GM23338 (cell line): ENCODE measurements at regions not wholly inside any gene's neighbourhood (a gene's known extent, or its start where the extent isn't known, plus 50 kb on each side); places are given as distances from the start of the nearest gene placed in this dataset.

Source experiments
- ATAC-seq: fragments of 200-7000 bp; cut with Tn5 transposase; 3 replicates; pipeline ENCODE4 v1.9.1; 2020
- DNase-seq: peaks from one replicate; pipeline ENCODE4 v3.0.0-alpha.2; 2015; ENCODE audit warnings: low spot score
- H2AFZ ChIP-seq: fragments of 200-600 bp; sonication (generic); 2 replicates; pipeline ENCODE4 v1.8.0; 2016; ENCODE audit warnings: antibody characterized with exemption, mild to moderate bottlenecking, moderate library complexity
- H3F3A ChIP-seq: fragments of 200-600 bp; sonication (generic); replicated peaks from 2 replicates; pipeline ENCODE4 v1.8.0; 2017; ENCODE audit warnings: antibody characterized with exemption, mixed run types, low read depth
- H3K27ac ChIP-seq: fragments of 200-600 bp; sonication (generic); 2 replicates; pipeline ENCODE4 v1.6.1; 2016; ENCODE audit warnings: low read depth
- H3K27me3 ChIP-seq: fragments of 200-600 bp; sonication (generic); 2 replicates; pipeline ENCODE4 v1.8.0; 2016; ENCODE audit warnings: mild to moderate bottlenecking, mixed run types, moderate library complexity; ENCODE audit not compliant: insufficient read depth
- H3K36me3 ChIP-seq: fragments of 200-600 bp; sonication (generic); 2 replicates; pipeline ENCODE4 v1.8.0; 2016; ENCODE audit warnings: mild to moderate bottlenecking; ENCODE audit not compliant: insufficient read depth
- H3K4me1 ChIP-seq: fragments of 200-600 bp; sonication (generic); 2 replicates; pipeline ENCODE4 v1.8.0; 2016; ENCODE audit warnings: mild to moderate bottlenecking, moderate library complexity; ENCODE audit not compliant: insufficient read depth
- H3K4me2 ChIP-seq: fragments of 200-600 bp; sonication (generic); 2 replicates; pipeline ENCODE4 v1.7.1; 2017; ENCODE audit warnings: mixed run types
- H3K4me3 ChIP-seq: fragments of 200-600 bp; sonication (generic); 2 replicates; pipeline ENCODE4 v1.6.1; 2016; ENCODE audit warnings: mixed run types
- H3K79me2 ChIP-seq: fragments of 200-600 bp; sonication (generic); replicated peaks from 2 replicates; pipeline ENCODE4 v1.8.0; 2017; ENCODE audit warnings: mild to moderate bottlenecking; ENCODE audit not compliant: insufficient read depth
- H3K9me2 ChIP-seq: fragments of 200-600 bp; sonication (generic); 2 replicates; pipeline ENCODE4 v1.8.0; 2017; ENCODE audit not compliant: insufficient read depth
- H4K20me1 ChIP-seq: fragments of 200-600 bp; sonication (generic); replicated peaks from 2 replicates; pipeline ENCODE4 v1.8.0; 2017; ENCODE audit warnings: mild to moderate bottlenecking; ENCODE audit not compliant: insufficient read depth
- H3K27ac Mint-ChIP-seq: 2 replicates; pipeline ENCODE4 v1.8.0; 2020; ENCODE audit warnings: inconsistent platforms, mild to moderate bottlenecking, moderate library complexity, mixed read lengths
- H3K27me3 Mint-ChIP-seq: 3 replicates; pipeline ENCODE4 v1.8.0; 2022; ENCODE audit warnings: low read depth, mild to moderate bottlenecking, moderate library complexity, mixed read lengths, inconsistent platforms; ENCODE audit not compliant: insufficient read depth, poor library complexity
- H3K36me3 Mint-ChIP-seq: 3 replicates; pipeline ENCODE4 v1.8.0; 2021; ENCODE audit warnings: low read depth, mild to moderate bottlenecking, inconsistent platforms, moderate library complexity, mixed read lengths
- H3K4me1 Mint-ChIP-seq: 3 replicates; pipeline ENCODE4 v1.8.0; 2020; ENCODE audit warnings: mild to moderate bottlenecking, inconsistent platforms, mixed read lengths
- H3K4me3 Mint-ChIP-seq: 3 replicates; pipeline ENCODE4 v1.8.0; 2021; ENCODE audit warnings: moderate library complexity, mild to moderate bottlenecking, inconsistent platforms, mixed read lengths
- H3K9me3 Mint-ChIP-seq: 3 replicates; pipeline ENCODE4 v1.8.0; 2020; ENCODE audit warnings: moderate library complexity, mild to moderate bottlenecking, inconsistent platforms, mixed read lengths
- CTCF ChIP-seq, 2 experiments: fragments of 200-600 bp in 1 of 2; sonication (generic) in 1 of 2; conservative IDR thresholded peaks; 2 replicates each; pipeline versions ENCODE4 v1.5.1 to v1.6.1; 2016 to 2017; ENCODE audit warnings: antibody characterized with exemption in 2 of 2, low read depth in 2 of 2, mild to moderate bottlenecking in 2 of 2, moderate library complexity in 1 of 2
- NANOG ChIP-seq: IDR thresholded peaks from 2 replicates; pipeline ENCODE4 v1.6.1; 2016; ENCODE audit warnings: antibody characterized with exemption, borderline replicate concordance
- POLR2AphosphoS5 ChIP-seq: IDR thresholded peaks from 2 replicates; pipeline ENCODE4 v1.6.1; 2016; ENCODE audit warnings: antibody characterized with exemption, low read depth
- REST ChIP-seq: IDR thresholded peaks from one replicate; pipeline ENCODE4 v1.6.1; 2018; ENCODE audit warnings: antibody characterized with exemption; ENCODE audit not compliant: unreplicated experiment
- STAT1 ChIP-seq: IDR thresholded peaks from one replicate; pipeline ENCODE4 v1.6.1; 2016; ENCODE audit warnings: antibody characterized with exemption; ENCODE audit not compliant: unreplicated experiment
- ZNF114 ChIP-seq: fragments of 250-450 bp; sonication (Bioruptor Pico); IDR thresholded peaks from 2 replicates; pipeline ENCODE4 v1.5.0; 2020; ENCODE audit warnings: mild to moderate bottlenecking, moderate library complexity
- ZNF331 ChIP-seq: fragments of 250-450 bp; sonication (Bioruptor Pico); IDR thresholded peaks from 2 replicates; pipeline ENCODE4 v1.5.0; 2020; ENCODE audit warnings: low read depth, mild to moderate bottlenecking, moderate library complexity
- ZNF462 ChIP-seq: fragments of 250-450 bp; sonication (Bioruptor Pico); IDR thresholded peaks from 2 replicates; pipeline ENCODE4 v1.5.0; 2020; ENCODE audit warnings: mild to moderate bottlenecking, moderate library complexity

GRCh38 chr18:60862988-60863387 lies 470.2 kb upstream of the CDH20 start (continued):
- TF ChIP-seq ZNF462 = no peak
- no peak for TF ChIP-seq POLR2AphosphoS5
- no peak for TF ChIP-seq STAT1

GRCh38 chr18:60865801-60866200 lies 467.4 kb upstream of the CDH20 start:
- Histone ChIP-seq H3K9me2 (no peaks in the 10 kb centered on the region), H3K27ac (no peak overlapping the region), H3K27me3 (no peaks in the 10 kb centered on the region), H3K4me3 (no peak overlapping the region), H2AFZ (no peak overlapping the region), H3K79me2 (no peaks in the 10 kb centered on the region), H4K20me1 (no peaks in the 10 kb centered on the region), H3K36me3 (no peaks in the 10 kb centered on the region), H3K4me1 (no peaks in the 10 kb centered on the region), H3K4me2 (no peak overlapping the region), H3F3A (no peaks in the 10 kb centered on the region)
- no peak for DNase-seq
- peaks cover 7% of the 10 kb centered on the region; the same call in 2 of the 3 replicates for H3K4me1 Mint-ChIP-seq
- H3K27me3 Mint-ChIP-seq = no peaks in the 10 kb centered on the region
- H3K9me3 Mint-ChIP-seq = no peaks in the 10 kb centered on the region
- no peak overlapping the region for H3K27ac Mint-ChIP-seq
- H3K4me3 Mint-ChIP-seq = no peak overlapping the region
- ATAC-seq = no peak
- H3K36me3 Mint-ChIP-seq = no peaks in the 10 kb centered on the region
- TF ChIP-seq CTCF (conservative IDR thresholded peaks at IDR 0.05; ENCODE audit: low read depth in 2 of 2) = no peak
- no peak for TF ChIP-seq NANOG
- no peak for TF ChIP-seq ZNF331 (CRISPR knock-in tag)
- no peak for TF ChIP-seq POLR2AphosphoS5
- no peak for TF ChIP-seq REST
- no peak for TF ChIP-seq STAT1
- TF ChIP-seq ZNF114 (CRISPR knock-in tag) = no peak
